H9 (cell line): ENCODE measurements at regions not wholly inside any gene's neighbourhood (a gene's known extent, or its start where the extent isn't known, plus 50 kb on each side); places are given as distances from the start of the nearest gene placed in this dataset.

Experiments used
- DNase-seq: peaks from one replicate; pipeline ENCODE4 v3.0.0-alpha.2; 2017
- H2AFZ ChIP-seq: one replicate; pipeline ENCODE4 v1.6.1; 2013; ENCODE audit warnings: mild to moderate bottlenecking, low read length, control low read depth, moderate library complexity
- H2AK5ac ChIP-seq: 2 replicates; pipeline ENCODE4 v1.6.1; 2013; ENCODE audit warnings: low read length, control low read depth, mixed read lengths; ENCODE audit not compliant: insufficient read length
- H2BK120ac ChIP-seq: one replicate; pipeline ENCODE4 v1.6.1; 2013; ENCODE audit warnings: low read depth, mild to moderate bottlenecking, low read length, control low read depth, inconsistent platforms; ENCODE audit not compliant: poor library complexity, severe bottlenecking
- H2BK12ac ChIP-seq: 2 replicates; pipeline ENCODE4 v1.6.1; 2013; ENCODE audit warnings: low read length, control low read depth, mixed read lengths, low read depth; ENCODE audit not compliant: insufficient read length
- H2BK15ac ChIP-seq: 2 replicates; pipeline ENCODE4 v1.6.1; 2013; ENCODE audit warnings: low read depth, low read length, control low read depth
- H2BK20ac ChIP-seq: one replicate; pipeline ENCODE4 v1.6.1; 2013; ENCODE audit warnings: low read depth, mild to moderate bottlenecking, low read length, control low read depth, inconsistent platforms; ENCODE audit not compliant: poor library complexity, severe bottlenecking
- H2BK5ac ChIP-seq: 2 replicates; pipeline ENCODE4 v1.6.1; 2013; ENCODE audit warnings: low read length, control low read depth, mixed read lengths; ENCODE audit not compliant: insufficient read length
- H3K14ac ChIP-seq: 2 replicates; pipeline ENCODE4 v1.6.1; 2013; ENCODE audit warnings: low read length, control low read depth; ENCODE audit not compliant: insufficient read depth
- H3K18ac ChIP-seq: 2 replicates; pipeline ENCODE4 v1.6.1; 2013; ENCODE audit warnings: low read depth, mild to moderate bottlenecking, mixed read lengths, low read length, control low read depth; ENCODE audit not compliant: insufficient read length
- H3K23ac ChIP-seq: 2 replicates; pipeline ENCODE4 v1.6.1; 2013; ENCODE audit warnings: low read length, control low read depth, mixed read lengths, low read depth; ENCODE audit not compliant: insufficient read length
- H3K23me2 ChIP-seq: 2 replicates; pipeline ENCODE4 v1.6.1; 2013; ENCODE audit warnings: low read depth, mild to moderate bottlenecking, mixed read lengths, low read length, control low read depth; ENCODE audit not compliant: insufficient read length, poor library complexity, severe bottlenecking
- H3K27ac ChIP-seq: 2 replicates; pipeline ENCODE4 v1.5.1; 2013; ENCODE audit warnings: low read length, control low read depth, mixed read lengths, low read depth; ENCODE audit not compliant: insufficient read length
- H3K27me3 ChIP-seq: 2 replicates; pipeline ENCODE4 v1.6.1; 2013; ENCODE audit warnings: low read length, control low read depth, inconsistent platforms; ENCODE audit not compliant: insufficient read depth
- H3K4ac ChIP-seq: 2 replicates; pipeline ENCODE4 v1.6.1; 2013; ENCODE audit warnings: low read depth, mild to moderate bottlenecking, control low read depth, inconsistent platforms, low read length, moderate library complexity
- H3K4me1 ChIP-seq: 2 replicates; pipeline ENCODE4 v1.6.1; 2013; ENCODE audit warnings: low read length, control low read depth, inconsistent platforms; ENCODE audit not compliant: insufficient read depth
- H3K4me2 ChIP-seq: 2 replicates; pipeline ENCODE4 v1.6.1; 2013; ENCODE audit warnings: low read length, control low read depth, mixed read lengths; ENCODE audit not compliant: insufficient read length, insufficient read depth
- H3K56ac ChIP-seq: 2 replicates; pipeline ENCODE4 v1.6.1; 2013; ENCODE audit warnings: low read depth, mild to moderate bottlenecking, mixed read lengths, low read length, control low read depth; ENCODE audit not compliant: insufficient read length
- H3K79me1 ChIP-seq: 2 replicates; pipeline ENCODE4 v1.6.1; 2013; ENCODE audit warnings: low read depth, mild to moderate bottlenecking, moderate library complexity, low read length, control low read depth, inconsistent platforms; ENCODE audit not compliant: insufficient read depth, poor library complexity, severe bottlenecking
- H3K79me2 ChIP-seq: 2 replicates; pipeline ENCODE4 v1.6.1; 2013; ENCODE audit warnings: low read length, control low read depth, inconsistent platforms; ENCODE audit not compliant: insufficient read depth
- H3K9ac ChIP-seq: 2 replicates; pipeline ENCODE4 v1.6.1; 2013; ENCODE audit warnings: low read length, control low read depth, mixed read lengths; ENCODE audit not compliant: insufficient read length; ENCODE audit errors: extremely low read depth
- H3K9me3 ChIP-seq: one replicate; pipeline ENCODE4 v1.6.1; 2013; ENCODE audit warnings: low read depth, low read length, inconsistent platforms; ENCODE audit not compliant: control insufficient read depth
- H3T11ph ChIP-seq: one replicate; pipeline ENCODE4 v1.6.1; 2013; ENCODE audit warnings: mild to moderate bottlenecking, low read length, control low read depth, inconsistent platforms
- H4K20me1 ChIP-seq: one replicate; pipeline ENCODE4 v1.6.1; 2013; ENCODE audit not compliant: control insufficient read depth, insufficient read length, insufficient read depth
- H4K5ac ChIP-seq: 2 replicates; pipeline ENCODE4 v1.6.1; 2013; ENCODE audit warnings: low read depth, mild to moderate bottlenecking, mixed read lengths, low read length, control low read depth; ENCODE audit not compliant: insufficient read length
- H4K8ac ChIP-seq: replicated peaks from 2 replicates; pipeline ENCODE4 v1.6.1; 2013; ENCODE audit warnings: low read length, control low read depth, mixed read lengths, low read depth; ENCODE audit not compliant: insufficient read length
- H4K91ac ChIP-seq: 2 replicates; pipeline ENCODE4 v1.6.1; 2013; ENCODE audit warnings: low read depth, mild to moderate bottlenecking, moderate library complexity, mixed read lengths, low read length, control low read depth; ENCODE audit not compliant: insufficient read length
- H3K27ac Mint-ChIP-seq, 3 experiments: 2 replicates in 2 of 3; 3 replicates in 1 of 3; pipeline ENCODE4 v1.8.0; 2020 to 2021; ENCODE audit warnings: mixed read lengths in 3 of 3, mild to moderate bottlenecking in 1 of 3, moderate library complexity in 1 of 3
- H3K27me3 Mint-ChIP-seq: 2 replicates; pipeline ENCODE4 v1.8.0; 2021; ENCODE audit warnings: low read depth, mild to moderate bottlenecking, moderate library complexity, mixed read lengths
- H3K36me3 Mint-ChIP-seq, 3 experiments: 2 replicates in 2 of 3; 3 replicates in 1 of 3; pipeline ENCODE4 v1.8.0; 2020 to 2021; ENCODE audit warnings: low read depth in 3 of 3, mixed read lengths in 3 of 3; ENCODE audit not compliant: insufficient read depth in 1 of 3
- H3K4me1 Mint-ChIP-seq, 2 experiments: 2 replicates each; pipeline ENCODE4 v1.8.0; 2020; ENCODE audit warnings: mixed read lengths in 2 of 2
- H3K4me3 Mint-ChIP-seq, 2 experiments: 2 replicates in 1 of 2; 3 replicates in 1 of 2; pipeline ENCODE4 v1.8.0; 2020 to 2021; ENCODE audit warnings: mild to moderate bottlenecking in 2 of 2, mixed read lengths in 2 of 2, moderate library complexity in 1 of 2
- H3K9me3 Mint-ChIP-seq, 2 experiments: 2 replicates in 1 of 2; 3 replicates in 1 of 2; pipeline ENCODE4 v1.8.0; 2020; ENCODE audit warnings: mild to moderate bottlenecking in 2 of 2, mixed read lengths in 2 of 2, moderate library complexity in 1 of 2
- CTCF ChIP-seq: fragments of 200-600 bp; sonication (generic); conservative IDR thresholded peaks from 3 replicates; pipeline ENCODE4 v1.8.0; 2021; ENCODE audit warnings: antibody characterized with exemption, mild to moderate bottlenecking
- WGBS: extraction: QIAGEN DNeasy Blood & Tissue Kit; methylation state at CpG from one replicate; pipeline ENCODE4 v1.1.7; 2013; ENCODE audit warnings: missing lambda C conversion rate, low lambda C conversion rate, mixed read lengths; ENCODE audit not compliant: insufficient read length; ENCODE audit errors: extremely low coverage; 5-methylcytosine and 5-hydroxymethylcytosine counted together

DNA sequence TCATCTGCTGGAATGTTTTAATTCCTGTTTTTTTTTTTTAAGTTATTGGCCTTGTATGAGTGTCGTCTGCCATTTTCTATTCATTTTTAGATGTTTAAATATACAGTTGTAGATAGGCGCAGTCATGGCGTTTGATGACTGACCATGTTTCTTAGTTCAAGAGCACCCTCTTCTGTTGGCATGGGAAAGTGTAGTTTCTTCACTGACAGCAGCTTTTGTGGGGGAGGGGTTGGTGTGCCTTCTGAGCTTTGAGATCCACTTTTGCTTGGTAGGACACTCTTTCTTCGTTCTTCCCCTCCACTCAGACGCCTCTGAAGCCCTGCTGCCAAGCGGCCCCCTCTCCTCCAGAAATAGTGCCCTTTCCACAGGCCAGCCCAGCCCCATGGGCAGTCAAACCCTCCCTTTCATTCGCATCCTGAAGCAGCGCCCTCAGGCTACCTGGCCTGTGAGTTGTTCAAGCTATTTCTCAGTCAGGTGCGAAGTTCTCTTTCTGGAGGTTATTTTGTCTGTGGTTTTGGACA lies 492.0 kb downstream of the TNS1 start:
- peaks cover 5 to 11% of the 10 kb centered on the region in 2 experiments for H3K4me1 Mint-ChIP-seq
- H3K18ac ChIP-seq: no peak overlapping the region
- no peak overlapping the region for H3K4ac ChIP-seq
- H3K14ac ChIP-seq: no peak overlapping the region
- no peaks in the 10 kb centered on the region for H3K79me1 ChIP-seq
- DNase-seq: peak; percentile 64
- no peaks in the 10 kb centered on the region for H3K36me3 Mint-ChIP-seq
- no peak overlapping the region for H4K8ac ChIP-seq
- no peak overlapping the region for H2AK5ac ChIP-seq
- no peak overlapping the region for H3K27ac ChIP-seq
- no CpG with 5 or more reads among the region's 9 CpGs for WGBS
- H2BK12ac ChIP-seq: no peak overlapping the region
- H4K91ac ChIP-seq: no peak overlapping the region
- H2BK5ac ChIP-seq: no peak overlapping the region
- peak overlapping the region in 1 of 2 experiments; percentile 35; a peak in 2 of 5 replicates for H3K4me3 Mint-ChIP-seq
- H2AFZ ChIP-seq: peak overlapping the region; percentile 3
- no peaks in the 10 kb centered on the region; the same call in 1 of the 2 replicates for H3K27me3 ChIP-seq
- TF ChIP-seq CTCF: peak; percentile 88
- H3K79me2 ChIP-seq: no peaks in the 10 kb centered on the region
- no peaks in the 10 kb centered on the region for H3K4me1 ChIP-seq
- H3K27ac Mint-ChIP-seq: peak overlapping the region in 1 of 3 experiments; percentile 60; a peak in 1 of 7 replicates
- no peak overlapping the region for H3T11ph ChIP-seq
- H2BK120ac ChIP-seq: no peak overlapping the region
- H2BK15ac ChIP-seq: no peak overlapping the region; the same call in 1 of the 2 replicates
- H3K23me2 ChIP-seq: no peaks in the 10 kb centered on the region
- peaks cover 2% of the 10 kb centered on the region; the same call in 1 of the 2 replicates for H3K27me3 Mint-ChIP-seq
- H3K9ac ChIP-seq: no peak overlapping the region
- no peaks in the 10 kb centered on the region for H4K20me1 ChIP-seq
- no peaks in the 10 kb centered on the region for H3K9me3 ChIP-seq
- no peak overlapping the region for H3K56ac ChIP-seq
- no peak overlapping the region for H3K23ac ChIP-seq
- no peak overlapping the region for H4K5ac ChIP-seq
- no peak overlapping the region for H3K4me2 ChIP-seq
- no peaks in the 10 kb centered on the region; a peak in 1 of 5 replicates for H3K9me3 Mint-ChIP-seq
- no peak overlapping the region for H2BK20ac ChIP-seq
